NAMALWA (cell line): ENCODE measurements at regions not wholly inside any gene's neighbourhood (a gene's known extent, or its start where the extent isn't known, plus 50 kb on each side); places are given as distances from the start of the nearest gene placed in this dataset.
A peak's percentile ranks its signal among the peaks of the same experiment; 100 is the strongest.
"Not testable (repeated sequence)": the region's sequence is repeated elsewhere in the genome, so short reads cannot be mapped to it uniquely, and the experiment has no call there.

ENCODE experiments used
- DNase-seq: peaks from one replicate; pipeline ENCODE4 v3.0.0-alpha.2; 2015; ENCODE audit warnings: low spot score

GRCh38 chr6:9020001-9020400, 584.7 kb upstream of the SLC35B3 start:
- DNase-seq = no peak

DNA sequence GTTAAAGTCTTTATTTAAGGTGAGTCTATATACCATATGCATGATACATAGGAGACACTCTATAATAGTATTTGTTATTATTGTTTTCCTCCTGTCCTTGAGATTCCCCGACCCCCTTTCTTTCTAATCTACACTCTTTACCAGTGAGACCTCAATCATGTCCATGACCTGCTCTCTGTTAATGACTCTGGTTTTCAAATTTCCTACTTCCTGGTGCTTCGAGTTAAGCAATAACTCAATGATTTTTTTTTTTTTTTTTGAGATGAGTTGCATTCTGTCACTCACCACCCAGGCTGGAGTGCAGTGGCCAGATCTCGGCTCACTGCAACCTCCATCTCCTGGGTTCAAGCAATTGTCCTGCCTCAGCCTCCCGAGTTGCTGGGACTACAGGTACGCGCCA, 574.6 kb upstream of the SLC35B3 start:
- no peak for DNase-seq

DNA sequence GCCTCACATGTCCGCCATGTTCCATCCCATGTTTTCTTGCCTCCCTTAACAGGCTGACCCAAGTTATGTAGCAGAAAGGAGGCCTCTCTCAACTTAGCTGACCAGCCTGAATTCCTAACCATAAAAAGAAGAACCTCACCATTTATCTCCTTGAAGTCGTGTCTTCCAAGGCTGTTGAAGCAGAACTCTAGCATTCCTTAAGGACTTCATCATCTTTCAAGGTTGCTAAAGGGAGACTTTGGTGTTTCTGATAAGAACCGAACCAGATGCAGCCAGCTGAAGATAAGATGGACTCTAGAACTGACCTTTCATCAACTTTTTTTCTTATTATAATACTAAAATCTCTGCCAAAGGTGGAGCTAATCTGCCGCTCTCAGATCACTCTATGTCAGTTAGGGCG, 571.7 kb upstream of the SLC35B3 start:
- no peak for DNase-seq

DNA sequence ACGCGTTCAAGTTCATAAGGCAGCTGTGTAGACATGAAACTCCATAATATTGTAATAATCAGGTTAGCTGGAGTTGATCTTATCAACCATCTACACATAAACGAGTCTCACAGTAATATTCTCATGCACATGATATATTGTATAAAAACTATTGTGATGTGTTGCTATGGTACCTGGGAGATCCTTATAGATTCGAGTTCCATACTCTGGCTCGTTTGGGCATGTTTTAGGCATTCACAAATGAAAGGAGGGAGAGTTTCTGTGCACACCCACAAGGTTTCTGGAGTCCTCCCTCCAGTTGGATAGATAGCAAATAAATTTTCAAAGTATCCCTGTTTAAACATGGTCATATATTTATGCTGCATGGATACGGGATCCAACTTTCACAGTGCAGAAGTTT, 567.5 kb upstream of the SLC35B3 start:
- DNase-seq = no peak

- DNase-seq = no peak
Observed at GRCh38 chr6:8995156-8995555, 559.8 kb upstream of the SLC35B3 start.

- no peak for DNase-seq
Observed at GRCh38 chr6:8993111-8993510, 557.8 kb upstream of the SLC35B3 start.

DNA sequence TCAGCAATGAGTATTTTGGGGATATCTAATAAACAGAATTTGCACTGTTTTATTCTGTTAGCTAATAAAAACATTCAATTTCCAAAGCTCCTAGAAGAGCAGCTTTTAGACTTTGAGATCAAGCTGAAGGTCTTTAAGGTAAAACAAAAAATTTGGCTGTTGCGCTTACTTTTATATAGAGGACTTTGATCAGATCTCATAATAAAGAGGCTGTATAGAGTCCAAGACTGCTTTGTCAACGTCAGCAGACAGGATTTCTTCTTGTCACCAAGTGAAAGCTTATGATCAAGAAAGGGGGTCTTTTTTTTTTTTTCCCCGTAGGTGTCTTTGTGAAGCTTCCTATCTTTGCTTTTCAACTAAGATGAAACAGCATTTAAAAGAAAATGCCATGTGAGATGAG, 556.5 kb upstream of the SLC35B3 start:
- DNase-seq = no peak

GRCh38 chr6:8990075-8990474, 554.7 kb upstream of the SLC35B3 start:
- no peak for DNase-seq

DNA sequence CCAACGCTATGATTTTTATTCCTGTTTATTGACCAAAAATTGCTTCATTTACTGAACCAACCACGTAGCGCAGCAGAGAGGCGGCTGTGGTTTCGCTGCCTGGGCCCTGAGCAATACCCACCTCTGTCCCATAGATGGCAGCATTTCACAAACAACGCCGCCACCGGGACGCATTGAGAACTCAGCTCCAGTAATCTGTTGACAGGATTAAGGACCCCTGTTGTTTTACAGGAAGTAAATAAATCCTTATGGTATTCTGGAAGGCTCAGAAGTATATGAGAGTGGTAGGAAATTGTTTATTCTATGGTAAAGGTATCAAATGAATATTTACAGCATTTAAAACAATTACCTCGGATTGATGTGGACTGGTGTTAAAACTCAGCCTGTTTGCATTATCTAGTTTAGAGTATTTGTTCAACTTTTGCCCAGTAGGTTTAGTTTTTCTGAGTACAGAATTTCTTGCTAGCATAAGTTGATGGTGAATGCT, 547.9 kb upstream of the SLC35B3 start:
- peak; percentile 79 for DNase-seq

DNA sequence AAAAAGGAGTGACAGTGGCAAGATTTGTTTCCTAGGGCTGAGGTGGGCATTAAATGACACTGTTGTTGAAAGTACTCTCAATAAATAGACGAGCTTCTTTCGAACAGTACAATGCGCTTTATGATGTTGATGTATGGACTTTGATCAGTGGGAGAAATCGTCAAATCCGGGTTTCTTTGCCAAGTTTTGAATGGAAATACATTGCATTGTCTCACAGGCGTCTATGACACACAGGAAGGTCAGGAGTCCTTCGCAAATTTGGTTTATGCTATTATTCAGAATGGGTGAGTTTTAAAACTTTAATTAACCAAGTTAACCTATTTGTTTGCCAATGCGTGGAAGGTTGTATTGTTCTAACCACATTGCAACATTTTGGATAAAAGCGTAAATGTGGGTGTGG, 547.3 kb upstream of the SLC35B3 start:
- DNase-seq = no peak

DNA sequence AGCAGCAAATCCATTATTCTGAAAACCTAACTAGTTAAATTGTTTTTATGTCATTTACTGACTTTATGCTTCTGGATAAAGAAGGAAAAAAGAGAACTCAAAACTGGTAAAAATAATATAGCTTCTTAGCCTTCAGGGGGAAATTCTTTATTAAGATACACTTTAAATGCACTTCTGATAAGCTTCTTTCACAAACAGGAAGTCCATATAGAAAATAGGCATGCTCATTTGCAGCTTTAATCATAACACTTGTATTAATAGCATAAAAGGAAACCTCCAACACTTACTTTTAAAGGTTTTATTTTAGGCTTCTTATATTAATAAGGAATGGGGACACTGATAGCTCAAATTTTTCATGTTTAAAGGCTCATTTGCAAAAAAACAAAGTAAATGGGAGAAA, 538.0 kb upstream of the SLC35B3 start:
- no peak for DNase-seq

DNA sequence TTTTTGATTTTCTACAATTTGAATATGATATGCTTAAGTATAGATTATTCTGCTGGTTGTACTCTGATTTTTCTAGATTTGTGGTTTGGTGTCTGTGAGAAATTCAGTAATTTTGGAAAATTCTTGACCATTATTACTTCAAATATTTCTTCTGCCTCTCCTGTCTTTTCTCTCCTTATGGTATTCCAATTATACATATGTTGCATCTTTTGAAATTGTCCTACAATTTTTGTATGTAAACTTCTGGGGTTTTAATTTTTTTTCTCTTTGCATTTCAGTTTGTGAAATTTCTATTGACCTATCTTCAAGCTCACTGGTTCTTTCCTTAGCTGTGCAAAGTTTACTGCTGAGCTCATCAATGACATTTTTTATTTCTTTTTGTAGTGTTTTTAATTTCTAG, 534.4 kb upstream of the SLC35B3 start:
- DNase-seq = no peak

- no peak for DNase-seq
Observed at GRCh38 chr6:8958894-8959511, 523.7 kb upstream of the SLC35B3 start.

- DNase-seq = no peak
Observed at GRCh38 chr6:8953310-8953709, 518.0 kb upstream of the SLC35B3 start.

GRCh38 chr6:8948733-8949132, 513.4 kb upstream of the SLC35B3 start:
- no peak for DNase-seq

DNA sequence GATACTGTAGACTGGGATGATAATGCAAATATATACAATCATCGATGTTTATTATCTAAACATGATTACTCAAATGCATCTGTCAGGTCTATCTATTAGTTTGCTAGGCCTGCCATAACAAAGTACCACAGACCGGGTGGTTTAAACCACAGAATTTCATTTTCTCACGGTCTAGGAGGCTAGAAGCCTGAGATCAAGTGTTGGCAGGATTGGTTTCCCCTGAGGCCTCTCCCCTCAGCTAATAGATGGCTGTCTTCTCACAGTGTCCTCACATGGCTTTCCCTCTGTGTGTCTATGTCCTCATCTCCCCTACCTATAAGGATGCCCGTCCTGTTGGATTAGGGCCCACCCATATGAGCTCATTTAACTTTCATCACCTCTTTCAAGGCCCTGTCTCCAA, 512.6 kb upstream of the SLC35B3 start:
- no peak for DNase-seq

DNA sequence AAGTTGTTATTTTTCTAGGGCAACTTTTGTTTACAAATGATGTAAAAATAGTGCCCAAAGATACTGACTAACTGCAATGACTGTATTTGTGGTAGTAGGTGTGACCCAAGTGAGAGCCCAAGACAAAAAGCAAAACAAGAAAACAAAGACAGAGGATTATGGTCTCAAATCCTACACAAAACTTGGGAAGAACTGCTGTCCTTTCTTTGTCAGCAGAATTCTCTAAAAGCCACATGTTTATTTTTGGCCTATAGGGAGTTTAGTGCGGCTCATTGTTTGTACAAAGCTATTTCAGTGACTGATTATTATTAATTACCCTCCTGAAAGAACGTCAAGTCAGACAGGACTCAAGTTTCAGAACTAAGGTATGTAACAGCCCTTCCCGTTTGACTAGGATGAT, 509.2 kb upstream of the SLC35B3 start:
- DNase-seq = no peak

DNA sequence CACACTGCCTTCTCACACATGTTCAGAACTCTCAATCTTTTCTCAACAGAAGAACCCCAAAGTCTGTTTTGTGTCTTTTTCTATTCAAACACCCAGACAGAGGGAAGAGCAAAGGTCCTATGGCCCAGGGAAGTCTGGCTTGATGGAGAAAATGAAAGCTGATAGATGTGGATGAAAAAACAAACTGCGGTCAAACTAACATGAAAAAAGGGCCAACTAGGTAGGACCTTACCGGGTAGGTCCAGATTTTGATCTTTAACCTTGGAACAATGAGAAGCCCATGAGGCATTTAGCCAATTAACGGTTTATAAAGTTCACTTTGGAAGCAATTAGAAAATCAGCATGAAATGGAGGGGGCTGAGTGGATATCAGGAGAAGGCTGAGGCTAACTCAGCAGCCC, 507.7 kb upstream of the SLC35B3 start:
- DNase-seq = no peak

- DNase-seq = no peak
Observed at GRCh38 chr6:8941577-8941976, 506.2 kb upstream of the SLC35B3 start.

DNA sequence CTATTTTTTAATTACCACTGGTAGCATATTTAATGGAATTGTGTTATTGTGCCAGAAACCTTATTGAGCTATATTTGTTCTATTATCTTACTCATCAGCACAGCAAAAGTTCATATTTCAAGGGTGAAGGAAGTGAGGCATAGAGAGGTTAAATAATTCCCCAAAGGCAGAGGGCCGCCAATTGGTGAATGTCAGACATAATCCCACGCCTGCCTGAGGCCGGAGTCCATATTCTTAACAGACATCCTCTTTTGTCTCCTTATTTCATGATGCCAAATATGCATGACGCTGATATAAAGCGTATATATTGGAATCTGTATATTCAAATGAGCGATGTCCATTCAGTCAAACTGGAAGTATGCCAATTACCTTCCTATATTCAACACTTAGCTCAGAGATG, 505.0 kb upstream of the SLC35B3 start:
- DNase-seq = no peak

DNA sequence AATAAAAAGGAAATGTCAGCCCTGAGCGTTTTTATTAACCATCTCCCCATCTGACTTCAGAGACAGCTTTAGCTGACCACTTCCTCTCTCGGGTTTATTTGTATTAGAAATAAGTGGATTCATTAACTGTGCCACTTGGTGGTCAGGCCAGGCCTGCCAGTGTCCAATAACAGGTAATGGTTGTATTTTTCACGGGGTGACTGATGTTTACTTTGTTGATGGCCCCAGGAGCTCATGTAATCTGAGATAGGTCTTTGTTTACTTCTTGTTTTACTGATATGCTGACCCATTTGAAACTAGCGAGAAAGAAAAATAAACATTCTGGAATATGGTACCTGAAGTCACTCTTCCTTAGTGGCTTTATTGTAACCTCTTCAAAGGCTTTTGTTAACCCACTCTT, 504.3 kb upstream of the SLC35B3 start:
- no peak for DNase-seq

- no peak for DNase-seq
Observed at GRCh38 chr6:8934318-8934717, 499.0 kb upstream of the SLC35B3 start.

- DNase-seq = no peak
Observed at GRCh38 chr6:8930009-8930408, 494.7 kb upstream of the SLC35B3 start.

- not testable (repeated sequence) for DNase-seq
Observed at GRCh38 chr6:8920244-8920643, 484.9 kb upstream of the SLC35B3 start.

- no peak for DNase-seq
Observed at GRCh38 chr6:8918196-8918595, 482.9 kb upstream of the SLC35B3 start.
